GM12878 (cell line): ENCODE measurements at regions not wholly inside any gene's neighbourhood (a gene's known extent, or its start where the extent isn't known, plus 50 kb on each side); places are given as distances from the start of the nearest gene placed in this dataset.

Source experiments
- ATAC-seq: fragments of 200-7000 bp; cut with Tn5 transposase; 3 replicates; pipeline ENCODE4 v1.9.1; 2020; ENCODE audit warnings: mild to moderate bottlenecking, moderate library complexity
- BruUV-seq: library from RNA; stranded (reverse); fragments of 400-500 nt; replicated peaks from 2 replicates; lab custom pipeline; 2021; lab: Mats Ljungman, UMichigan
- CTCF ChIA-PET: fragments of 300-600 bp; sonication (Branson Sonifier 250); formaldehyde crosslinking; extraction: SDS; loops from one replicate; lab custom pipeline; 2021; ENCODE audit warnings: inconsistent platforms; lab: Yijun Ruan, JAX
- POLR2A ChIA-PET: fragments of 350-600 bp; formaldehyde crosslinking; extraction: SDS; loops from one replicate; lab custom pipeline; 2021; ENCODE audit warnings: inconsistent platforms; lab: Charles Lee
- RAD21 ChIA-PET: fragments of 300-600 bp; sonication (Branson Sonifier 250); formaldehyde crosslinking; loops from one replicate; lab custom pipeline; 2023; ENCODE audit warnings: antibody characterized with exemption; ENCODE audit not compliant: unreplicated experiment; lab: Charles Lee
- SMC1A ChIA-PET: fragments of 300-600 bp; sonication (Branson Sonifier 250); formaldehyde crosslinking; loops from one replicate; lab custom pipeline; 2023; ENCODE audit not compliant: unreplicated experiment, uncharacterized antibody; lab: Charles Lee
- DNase-seq: peaks from one replicate; pipeline ENCODE4 v3.0.0-alpha.2; 2011; ENCODE audit warnings: low read depth, low spot score
- FAIRE-seq: peaks from 3 replicates; lab custom pipeline; 2011; peaks lifted over from hg19 to GRCh38; lab: Jason Lieb, UNC
- H2AFZ ChIP-seq: 2 replicates; pipeline ENCODE4 v1.6.0; 2011; ENCODE audit warnings: low read depth, low read length, control low read depth; ENCODE audit not compliant: control insufficient read depth
- H3K27ac ChIP-seq: 2 replicates; pipeline ENCODE4 v1.5.1; 2011; ENCODE audit warnings: control low read depth; ENCODE audit not compliant: control insufficient read depth, insufficient read depth
- H3K27me3 ChIP-seq, 2 experiments: replicated peaks in 1 of 2; 2 replicates each; pipeline versions ENCODE4 v1.6.0 to v1.6.1; 2011; ENCODE audit warnings: low read length in 1 of 2; ENCODE audit not compliant: control insufficient read depth in 2 of 2, insufficient read depth in 2 of 2
- H3K36me3 ChIP-seq, 2 experiments: 2 replicates each; pipeline ENCODE4 v1.5.1; 2011; ENCODE audit warnings: low read length in 1 of 2; ENCODE audit not compliant: control insufficient read depth in 2 of 2, insufficient read depth in 2 of 2
- H3K4me1 ChIP-seq: 2 replicates; pipeline ENCODE4 v1.6.1; 2011; ENCODE audit warnings: mild to moderate bottlenecking, low read length, moderate library complexity, mixed read lengths; ENCODE audit not compliant: control insufficient read depth, insufficient read depth
- H3K4me2 ChIP-seq: 2 replicates; pipeline ENCODE4 v1.6.0; 2011; ENCODE audit warnings: control low read depth; ENCODE audit not compliant: control insufficient read depth, insufficient read depth
- H3K4me3 ChIP-seq: fragments of 200-600 bp; sonication (generic); 2 replicates; pipeline ENCODE4 v1.5.1; 2016
- H3K79me2 ChIP-seq: 2 replicates; pipeline ENCODE4 v1.6.0; 2011; ENCODE audit warnings: low read length; ENCODE audit not compliant: control insufficient read depth, insufficient read depth
- H3K9ac ChIP-seq: 2 replicates; pipeline ENCODE4 v1.8.0; 2011; ENCODE audit warnings: low read length, control low read depth, mixed read lengths; ENCODE audit not compliant: control insufficient read depth, insufficient read depth
- H3K9me3 ChIP-seq: replicated peaks from 3 replicates; pipeline ENCODE4 v1.5.1; 2011; ENCODE audit warnings: mild to moderate bottlenecking, low read length; ENCODE audit not compliant: control insufficient read depth, insufficient read depth
- H4K20me1 ChIP-seq: 2 replicates; pipeline ENCODE4 v1.6.0; 2011; ENCODE audit not compliant: control insufficient read depth, insufficient read depth
- CBFB ChIP-seq: IDR thresholded peaks from 2 replicates; pipeline ENCODE4 v1.6.1; 2016; ENCODE audit warnings: antibody characterized with exemption, low read depth
- CBX5 ChIP-seq: sonication (generic); IDR thresholded peaks from 2 replicates; pipeline ENCODE4 v1.6.1; 2016; ENCODE audit warnings: low read depth, moderate library complexity, mild to moderate bottlenecking, inconsistent platforms
- CHD4 ChIP-seq: fragments of 200-600 bp; sonication (generic); IDR thresholded peaks from 2 replicates; pipeline ENCODE4 v1.6.1; 2016; ENCODE audit warnings: mild to moderate bottlenecking
- EZH2 ChIP-seq: IDR thresholded peaks from 2 replicates; pipeline ENCODE4 v1.6.1; 2012; ENCODE audit warnings: low read depth, mild to moderate bottlenecking, control low read depth, inconsistent platforms, low read length, borderline replicate concordance; ENCODE audit not compliant: control insufficient read depth
- POLR2AphosphoS2 ChIP-seq: IDR thresholded peaks from 2 replicates; pipeline ENCODE4 v1.6.1; 2011; ENCODE audit warnings: low read depth, mild to moderate bottlenecking, low read length, improper control_type of control experiment, moderate library complexity
- RAD21 ChIP-seq: IDR thresholded peaks from 2 replicates; pipeline ENCODE4 v1.6.1; 2011; ENCODE audit warnings: mild to moderate bottlenecking, low read depth, low read length, moderate library complexity; ENCODE audit not compliant: insufficient read depth
- SP1 ChIP-seq: IDR thresholded peaks from one replicate; pipeline ENCODE4 v1.6.1; 2011; ENCODE audit warnings: low read depth, low read length
- WGBS: methylation state at CpG from one replicate; pipeline ENCODE4 v1.1.6; 2016; ENCODE audit warnings: low lambda C conversion rate; ENCODE audit not compliant: insufficient replicate concordance, insufficient coverage; ENCODE audit errors: missing lambda C conversion rate; 5-methylcytosine and 5-hydroxymethylcytosine counted together
- in situ Hi-C: fragments of 300-500 bp; cut with MboI; formaldehyde crosslinking; loops from 9 replicates; pipeline ENCODE4 v1.14.3; 2018; ENCODE audit warnings: mixed read lengths
- intact Hi-C: fragments of 100-400 bp; cut with micrococcal nuclease; formaldehyde crosslinking; loops from one replicate; pipeline ENCODE4 v1.14.2; 2022; ENCODE audit not compliant: unreplicated experiment
- TF ChIP-seq, protein P1 (sequence below): fragments of 450-650 bp; IDR thresholded peaks from 2 replicates; pipeline ENCODE4 v1.6.1; 2017; ENCODE audit warnings: mild to moderate bottlenecking
- TF ChIP-seq, protein P2 (sequence below): IDR thresholded peaks from 2 replicates; pipeline ENCODE4 v1.6.1; 2012; ENCODE audit warnings: low read depth, low read length, improper control_type of control experiment

DNA sequence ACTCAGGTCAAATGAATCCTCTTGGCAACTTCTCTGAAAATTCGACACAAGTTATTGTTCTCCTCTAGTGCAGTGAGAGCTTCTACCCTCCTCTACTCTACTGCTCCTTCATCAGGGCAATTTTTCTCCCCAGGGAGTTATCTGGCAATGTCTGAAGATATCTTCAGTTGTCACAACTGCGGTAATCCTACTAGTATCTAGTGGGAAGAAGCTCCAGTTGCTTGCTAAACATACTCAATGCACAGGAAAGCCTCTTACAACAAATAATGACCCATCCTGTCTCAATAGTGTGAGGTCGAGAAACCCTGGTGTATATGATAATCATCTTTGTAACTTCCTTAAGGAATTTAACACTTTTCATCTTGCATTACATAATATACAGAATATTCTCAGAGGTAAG is 1147.6 kb downstream of the IGSF11 start:
- ChIA-PET CTCF (no interaction called here), RAD21 (no interaction called here), SMC1A (no interaction called here), POLR2A (no interaction called here)
- Histone ChIP-seq H3K36me3 (no peaks in the 10 kb centered on the region), H3K4me2 (no peak overlapping the region), H2AFZ (no peak overlapping the region), H3K4me3 (no peak overlapping the region), H3K9ac (no peak overlapping the region), H3K79me2 (no peaks in the 10 kb centered on the region), H3K4me1 (no peaks in the 10 kb centered on the region), H3K27me3 (no peaks in the 10 kb centered on the region), H3K27ac (no peak overlapping the region), H3K9me3 (no peaks in the 10 kb centered on the region), H4K20me1 (no peaks in the 10 kb centered on the region)
- in situ Hi-C loops: no loop called here
- intact Hi-C loops: no loop called here
- FAIRE-seq: no peak
- no TSS peak for BruUV-seq
- no peak for ATAC-seq
- DNase-seq: no peak
- TF ChIP-seq SP1: no peak
- TF ChIP-seq CBFB: no peak
- TF ChIP-seq RAD21: no peak
- TF ChIP-seq, protein P1, sequence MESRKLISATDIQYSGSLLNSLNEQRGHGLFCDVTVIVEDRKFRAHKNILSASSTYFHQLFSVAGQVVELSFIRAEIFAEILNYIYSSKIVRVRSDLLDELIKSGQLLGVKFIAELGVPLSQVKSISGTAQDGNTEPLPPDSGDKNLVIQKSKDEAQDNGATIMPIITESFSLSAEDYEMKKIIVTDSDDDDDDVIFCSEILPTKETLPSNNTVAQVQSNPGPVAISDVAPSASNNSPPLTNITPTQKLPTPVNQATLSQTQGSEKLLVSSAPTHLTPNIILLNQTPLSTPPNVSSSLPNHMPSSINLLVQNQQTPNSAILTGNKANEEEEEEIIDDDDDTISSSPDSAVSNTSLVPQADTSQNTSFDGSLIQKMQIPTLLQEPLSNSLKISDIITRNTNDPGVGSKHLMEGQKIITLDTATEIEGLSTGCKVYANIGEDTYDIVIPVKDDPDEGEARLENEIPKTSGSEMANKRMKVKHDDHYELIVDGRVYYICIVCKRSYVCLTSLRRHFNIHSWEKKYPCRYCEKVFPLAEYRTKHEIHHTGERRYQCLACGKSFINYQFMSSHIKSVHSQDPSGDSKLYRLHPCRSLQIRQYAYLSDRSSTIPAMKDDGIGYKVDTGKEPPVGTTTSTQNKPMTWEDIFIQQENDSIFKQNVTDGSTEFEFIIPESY: no peak
- no peak for TF ChIP-seq CHD4
- no peak for TF ChIP-seq CBX5
- TF ChIP-seq, protein P2, sequence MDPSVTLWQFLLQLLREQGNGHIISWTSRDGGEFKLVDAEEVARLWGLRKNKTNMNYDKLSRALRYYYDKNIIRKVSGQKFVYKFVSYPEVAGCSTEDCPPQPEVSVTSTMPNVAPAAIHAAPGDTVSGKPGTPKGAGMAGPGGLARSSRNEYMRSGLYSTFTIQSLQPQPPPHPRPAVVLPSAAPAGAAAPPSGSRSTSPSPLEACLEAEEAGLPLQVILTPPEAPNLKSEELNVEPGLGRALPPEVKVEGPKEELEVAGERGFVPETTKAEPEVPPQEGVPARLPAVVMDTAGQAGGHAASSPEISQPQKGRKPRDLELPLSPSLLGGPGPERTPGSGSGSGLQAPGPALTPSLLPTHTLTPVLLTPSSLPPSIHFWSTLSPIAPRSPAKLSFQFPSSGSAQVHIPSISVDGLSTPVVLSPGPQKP: no peak
- TF ChIP-seq POLR2AphosphoS2: no peak
- TF ChIP-seq EZH2: no peak
- WGBS: 2% methylated on average over 3 of the region's 3 CpGs
